Testis (tissue), 2 donors: ENCODE measurements at regions not wholly inside any gene's neighbourhood (a gene's known extent, or its start where the extent isn't known, plus 50 kb on each side); places are given as distances from the start of the nearest gene placed in this dataset.

Experiments
- CTCF ChIP-seq, 3 experiments: fragments of 450-650 bp in 2 of 3; fragments of 200-600 bp in 1 of 3; sonication (generic) in 1 of 3; IDR thresholded peaks; one replicate each; pipeline ENCODE4 v1.5.1; 2016 to 2019; ENCODE audit warnings: antibody characterized with exemption in 3 of 3, mild to moderate bottlenecking in 2 of 3, moderate library complexity in 1 of 3
- POLR2A ChIP-seq: fragments of 450-650 bp; IDR thresholded peaks from one replicate; pipeline ENCODE4 v1.6.1; 2017; ENCODE audit warnings: antibody characterized with exemption, mild to moderate bottlenecking, moderate library complexity

GRCh38 chr16:14018851-14019250 is 52.3 kb upstream of the MRTFB start:
- TF ChIP-seq CTCF (IDR thresholded peaks at IDR 0.05): no peak
- TF ChIP-seq POLR2A: no peak
